ENCODE measurements at regions not wholly inside any gene's neighbourhood (a gene's known extent, or its start where the extent isn't known, plus 50 kb on each side); places are given as distances from the start of the nearest gene placed in this dataset.

GRCh38 chr5:170159947-170160346 lies 54.2 kb downstream of the FOXI1 start:
- Mint-ChIP-seq H3K36me3 (no peaks in the 10 kb centered on the region), H3K27ac (no peak overlapping the region), H3K4me1 (peaks cover 8% of the 10 kb centered on the region), H3K9me3 (no peaks in the 10 kb centered on the region), H3K27me3 (ENCODE audit: low read depth) (no peaks in the 10 kb centered on the region), H3K4me3 (no peak overlapping the region)
- TF ChIP-seq, protein P1, sequence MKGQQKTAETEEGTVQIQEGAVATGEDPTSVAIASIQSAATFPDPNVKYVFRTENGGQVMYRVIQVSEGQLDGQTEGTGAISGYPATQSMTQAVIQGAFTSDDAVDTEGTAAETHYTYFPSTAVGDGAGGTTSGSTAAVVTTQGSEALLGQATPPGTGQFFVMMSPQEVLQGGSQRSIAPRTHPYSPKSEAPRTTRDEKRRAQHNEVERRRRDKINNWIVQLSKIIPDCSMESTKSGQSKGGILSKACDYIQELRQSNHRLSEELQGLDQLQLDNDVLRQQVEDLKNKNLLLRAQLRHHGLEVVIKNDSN (CRISPR knock-in tag; IDR thresholded peaks at IDR 0.05), result no peak
- TF ChIP-seq, protein P2, sequence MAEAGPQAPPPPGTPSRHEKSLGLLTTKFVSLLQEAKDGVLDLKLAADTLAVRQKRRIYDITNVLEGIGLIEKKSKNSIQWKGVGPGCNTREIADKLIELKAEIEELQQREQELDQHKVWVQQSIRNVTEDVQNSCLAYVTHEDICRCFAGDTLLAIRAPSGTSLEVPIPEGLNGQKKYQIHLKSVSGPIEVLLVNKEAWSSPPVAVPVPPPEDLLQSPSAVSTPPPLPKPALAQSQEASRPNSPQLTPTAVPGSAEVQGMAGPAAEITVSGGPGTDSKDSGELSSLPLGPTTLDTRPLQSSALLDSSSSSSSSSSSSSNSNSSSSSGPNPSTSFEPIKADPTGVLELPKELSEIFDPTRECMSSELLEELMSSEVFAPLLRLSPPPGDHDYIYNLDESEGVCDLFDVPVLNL (CRISPR knock-in tag; IDR thresholded peaks at IDR 0.05; ENCODE audit: borderline replicate concordance, low read depth), result no peak
- TF ChIP-seq E2F5 (CRISPR knock-in tag; IDR thresholded peaks at IDR 0.05) (no peak), TEAD4 (CRISPR knock-in tag; IDR thresholded peaks at IDR 0.05) (no peak), CBFB (CRISPR knock-in tag; IDR thresholded peaks at IDR 0.05; ENCODE audit: low read depth) (no peak), TP53 (CRISPR knock-in tag; IDR thresholded peaks at IDR 0.05) (no peak), GTF2I (CRISPR knock-in tag; conservative IDR thresholded peaks at IDR 0.05) (no peak), CTCF (IDR thresholded peaks at IDR 0.05) (no peak), MAX (CRISPR knock-in tag; IDR thresholded peaks at IDR 0.05) (no peak), SMAD4 (CRISPR knock-in tag; IDR thresholded peaks at IDR 0.05) (no peak), MXD4 (CRISPR knock-in tag; IDR thresholded peaks at IDR 0.05; ENCODE audit: borderline replicate concordance) (no peak), ATF1 (CRISPR knock-in tag; IDR thresholded peaks at IDR 0.05) (no peak), FOXJ3 (CRISPR knock-in tag; IDR thresholded peaks at IDR 0.05; ENCODE audit: borderline replicate concordance) (no peak), FOXP1 (CRISPR knock-in tag; IDR thresholded peaks at IDR 0.05; ENCODE audit: borderline replicate concordance) (no peak)
- TF ChIP-seq, protein P3, sequence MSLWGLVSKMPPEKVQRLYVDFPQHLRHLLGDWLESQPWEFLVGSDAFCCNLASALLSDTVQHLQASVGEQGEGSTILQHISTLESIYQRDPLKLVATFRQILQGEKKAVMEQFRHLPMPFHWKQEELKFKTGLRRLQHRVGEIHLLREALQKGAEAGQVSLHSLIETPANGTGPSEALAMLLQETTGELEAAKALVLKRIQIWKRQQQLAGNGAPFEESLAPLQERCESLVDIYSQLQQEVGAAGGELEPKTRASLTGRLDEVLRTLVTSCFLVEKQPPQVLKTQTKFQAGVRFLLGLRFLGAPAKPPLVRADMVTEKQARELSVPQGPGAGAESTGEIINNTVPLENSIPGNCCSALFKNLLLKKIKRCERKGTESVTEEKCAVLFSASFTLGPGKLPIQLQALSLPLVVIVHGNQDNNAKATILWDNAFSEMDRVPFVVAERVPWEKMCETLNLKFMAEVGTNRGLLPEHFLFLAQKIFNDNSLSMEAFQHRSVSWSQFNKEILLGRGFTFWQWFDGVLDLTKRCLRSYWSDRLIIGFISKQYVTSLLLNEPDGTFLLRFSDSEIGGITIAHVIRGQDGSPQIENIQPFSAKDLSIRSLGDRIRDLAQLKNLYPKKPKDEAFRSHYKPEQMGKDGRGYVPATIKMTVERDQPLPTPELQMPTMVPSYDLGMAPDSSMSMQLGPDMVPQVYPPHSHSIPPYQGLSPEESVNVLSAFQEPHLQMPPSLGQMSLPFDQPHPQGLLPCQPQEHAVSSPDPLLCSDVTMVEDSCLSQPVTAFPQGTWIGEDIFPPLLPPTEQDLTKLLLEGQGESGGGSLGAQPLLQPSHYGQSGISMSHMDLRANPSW (CRISPR knock-in tag; conservative IDR thresholded peaks at IDR 0.05; ENCODE audit: low read depth), result no peak
- DNase-seq (ENCODE audit: low spot score) (no peak), ATAC-seq (no peak)
- ChIA-PET CTCF (interaction anchor here (1.6 kb wide), 1 partner anchor 24 kb away, joined by 4 read pairs; no protein-coding TSS in a partner anchor), POLR2A (no interaction called here)

DNA sequence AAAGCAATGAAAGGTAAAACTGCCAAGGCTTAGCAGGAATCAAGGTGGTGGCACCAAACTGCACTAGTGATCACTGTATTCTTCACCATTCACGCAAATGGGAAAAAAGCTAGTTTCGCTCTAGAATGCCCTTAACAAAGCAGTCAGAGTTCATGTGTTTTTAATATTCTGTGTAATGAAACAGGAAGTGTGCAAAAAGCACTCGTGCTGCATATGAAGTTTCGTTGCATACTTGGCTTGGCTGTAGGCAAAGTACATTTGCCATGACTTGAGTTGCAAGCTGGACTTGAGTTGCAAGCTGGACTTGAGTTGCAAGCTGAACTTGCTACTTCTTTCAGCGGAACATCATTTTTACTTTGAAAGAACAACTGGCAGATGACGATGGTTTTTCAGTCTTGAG lies 55.4 kb downstream of the FOXI1 start:
- no peak for DNase-seq (ENCODE audit: low spot score)
- Mint-ChIP-seq H3K27me3 (ENCODE audit: low read depth) (no peaks in the 10 kb centered on the region), H3K36me3 (no peaks in the 10 kb centered on the region), H3K4me1 (peaks cover 4% of the 10 kb centered on the region), H3K9me3 (peaks cover 4% of the 10 kb centered on the region), H3K27ac (no peak overlapping the region), H3K4me3 (no peak overlapping the region)
- no peak for ATAC-seq
- no peak for TF ChIP-seq ATF6 (CRISPR knock-in tag; IDR thresholded peaks at IDR 0.05)
- TF ChIP-seq GTF2I (CRISPR knock-in tag; conservative IDR thresholded peaks at IDR 0.05), result no peak
- ChIA-PET POLR2A (no interaction called here), CTCF (interaction anchor here (0.7 to 1.6 kb wide), 2 partner anchors 23 to 178 kb away, joined by 3 to 6 read pairs; no protein-coding TSS in a partner anchor)
